ENCODE measurements at regions not wholly inside any gene's neighbourhood (a gene's known extent, or its start where the extent isn't known, plus 50 kb on each side); places are given as distances from the start of the nearest gene placed in this dataset.

GRCh38 chr20:7210910-7211309, 443.4 kb downstream of the BMP2 start:
- no peak for TF ChIP-seq POLR2AphosphoS5 (IDR thresholded peaks at IDR 0.05; ENCODE audit: low read depth, low read length)
- no peak for TF ChIP-seq TCF7L2 (IDR thresholded peaks at IDR 0.05; ENCODE audit: low read depth, low read length)
- TF ChIP-seq, protein P1, sequence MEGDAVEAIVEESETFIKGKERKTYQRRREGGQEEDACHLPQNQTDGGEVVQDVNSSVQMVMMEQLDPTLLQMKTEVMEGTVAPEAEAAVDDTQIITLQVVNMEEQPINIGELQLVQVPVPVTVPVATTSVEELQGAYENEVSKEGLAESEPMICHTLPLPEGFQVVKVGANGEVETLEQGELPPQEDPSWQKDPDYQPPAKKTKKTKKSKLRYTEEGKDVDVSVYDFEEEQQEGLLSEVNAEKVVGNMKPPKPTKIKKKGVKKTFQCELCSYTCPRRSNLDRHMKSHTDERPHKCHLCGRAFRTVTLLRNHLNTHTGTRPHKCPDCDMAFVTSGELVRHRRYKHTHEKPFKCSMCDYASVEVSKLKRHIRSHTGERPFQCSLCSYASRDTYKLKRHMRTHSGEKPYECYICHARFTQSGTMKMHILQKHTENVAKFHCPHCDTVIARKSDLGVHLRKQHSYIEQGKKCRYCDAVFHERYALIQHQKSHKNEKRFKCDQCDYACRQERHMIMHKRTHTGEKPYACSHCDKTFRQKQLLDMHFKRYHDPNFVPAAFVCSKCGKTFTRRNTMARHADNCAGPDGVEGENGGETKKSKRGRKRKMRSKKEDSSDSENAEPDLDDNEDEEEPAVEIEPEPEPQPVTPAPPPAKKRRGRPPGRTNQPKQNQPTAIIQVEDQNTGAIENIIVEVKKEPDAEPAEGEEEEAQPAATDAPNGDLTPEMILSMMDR (IDR thresholded peaks at IDR 0.05), result no peak
- no peak for TF ChIP-seq SIN3A (IDR thresholded peaks at IDR 0.05; ENCODE audit: borderline replicate concordance, insufficient read depth, low read depth, low read length)
- TF ChIP-seq, protein P2, sequence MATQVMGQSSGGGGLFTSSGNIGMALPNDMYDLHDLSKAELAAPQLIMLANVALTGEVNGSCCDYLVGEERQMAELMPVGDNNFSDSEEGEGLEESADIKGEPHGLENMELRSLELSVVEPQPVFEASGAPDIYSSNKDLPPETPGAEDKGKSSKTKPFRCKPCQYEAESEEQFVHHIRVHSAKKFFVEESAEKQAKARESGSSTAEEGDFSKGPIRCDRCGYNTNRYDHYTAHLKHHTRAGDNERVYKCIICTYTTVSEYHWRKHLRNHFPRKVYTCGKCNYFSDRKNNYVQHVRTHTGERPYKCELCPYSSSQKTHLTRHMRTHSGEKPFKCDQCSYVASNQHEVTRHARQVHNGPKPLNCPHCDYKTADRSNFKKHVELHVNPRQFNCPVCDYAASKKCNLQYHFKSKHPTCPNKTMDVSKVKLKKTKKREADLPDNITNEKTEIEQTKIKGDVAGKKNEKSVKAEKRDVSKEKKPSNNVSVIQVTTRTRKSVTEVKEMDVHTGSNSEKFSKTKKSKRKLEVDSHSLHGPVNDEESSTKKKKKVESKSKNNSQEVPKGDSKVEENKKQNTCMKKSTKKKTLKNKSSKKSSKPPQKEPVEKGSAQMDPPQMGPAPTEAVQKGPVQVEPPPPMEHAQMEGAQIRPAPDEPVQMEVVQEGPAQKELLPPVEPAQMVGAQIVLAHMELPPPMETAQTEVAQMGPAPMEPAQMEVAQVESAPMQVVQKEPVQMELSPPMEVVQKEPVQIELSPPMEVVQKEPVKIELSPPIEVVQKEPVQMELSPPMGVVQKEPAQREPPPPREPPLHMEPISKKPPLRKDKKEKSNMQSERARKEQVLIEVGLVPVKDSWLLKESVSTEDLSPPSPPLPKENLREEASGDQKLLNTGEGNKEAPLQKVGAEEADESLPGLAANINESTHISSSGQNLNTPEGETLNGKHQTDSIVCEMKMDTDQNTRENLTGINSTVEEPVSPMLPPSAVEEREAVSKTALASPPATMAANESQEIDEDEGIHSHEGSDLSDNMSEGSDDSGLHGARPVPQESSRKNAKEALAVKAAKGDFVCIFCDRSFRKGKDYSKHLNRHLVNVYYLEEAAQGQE (IDR thresholded peaks at IDR 0.05; ENCODE audit: insufficient read depth in 1 of 2, low read depth in 2 of 2, low read length in 1 of 2), result no peak
- Histone ChIP-seq H3K4me3 (ENCODE audit: low read depth in 2 of 2, low read length in 2 of 2) (no peak overlapping the region), H3K27me3 (ENCODE audit: control insufficient read depth, insufficient read depth, low read length) (no peaks in the 10 kb centered on the region), H3K27ac (ENCODE audit: low read length) (no peak overlapping the region), H3K4me1 (ENCODE audit: control insufficient read depth, insufficient read depth, low read length) (no peaks in the 10 kb centered on the region), H3K36me3 (ENCODE audit: control insufficient read depth, insufficient read depth, low read length) (no peaks in the 10 kb centered on the region), H3K9me3 (ENCODE audit: control insufficient read depth, insufficient read depth, low read depth, low read length) (no peaks in the 10 kb centered on the region)
- intact Hi-C loops (cut with micrococcal nuclease; ENCODE audit: unreplicated experiment) (no loop called here), in situ Hi-C loops (cut with HindIII; ENCODE audit: low pct_unique_long_range_greater_than_20kb, low sequenced_read_pairs) (no loop called here)
- no TSS peak for BruUV-seq (replicated peaks)
- ChIA-PET CTCF (no interaction called here), POLR2A (no interaction called here)
- ATAC-seq (no peak), DNase-seq (ENCODE audit: low read depth, low spot score) (no peak)

GRCh38 chr20:7214081-7214740, 446.7 kb downstream of the BMP2 start:
- Histone ChIP-seq H3K27ac (ENCODE audit: low read length) (no peak overlapping the region), H3K36me3 (ENCODE audit: control insufficient read depth, insufficient read depth, low read length) (no peaks in the 10 kb centered on the region), H3K27me3 (ENCODE audit: control insufficient read depth, insufficient read depth, low read length) (no peaks in the 10 kb centered on the region), H3K4me3 (ENCODE audit: low read depth in 2 of 2, low read length in 2 of 2) (no peak overlapping the region), H3K9me3 (ENCODE audit: control insufficient read depth, insufficient read depth, low read depth, low read length) (no peaks in the 10 kb centered on the region), H3K4me1 (ENCODE audit: control insufficient read depth, insufficient read depth, low read length) (no peaks in the 10 kb centered on the region)
- BruUV-seq (replicated peaks), result no TSS peak
- DNase-seq (ENCODE audit: low read depth, low spot score) (no peak), ATAC-seq (no peak)
- intact Hi-C loops (cut with micrococcal nuclease; ENCODE audit: unreplicated experiment), result no loop called here
- TF ChIP-seq SIN3A (IDR thresholded peaks at IDR 0.05; ENCODE audit: borderline replicate concordance, insufficient read depth, low read depth, low read length), result no peak
- TF ChIP-seq, protein P1 (IDR thresholded peaks at IDR 0.05), result no peak
- no peak for TF ChIP-seq TCF7L2 (IDR thresholded peaks at IDR 0.05; ENCODE audit: low read depth, low read length)
- TF ChIP-seq, protein P2 (IDR thresholded peaks at IDR 0.05; ENCODE audit: insufficient read depth in 1 of 2, low read depth in 2 of 2, low read length in 1 of 2), result no peak
- no peak for TF ChIP-seq POLR2AphosphoS5 (IDR thresholded peaks at IDR 0.05; ENCODE audit: low read depth, low read length)
- POLR2A ChIA-PET, result no interaction called here
- in situ Hi-C loops (cut with HindIII; ENCODE audit: low pct_unique_long_range_greater_than_20kb, low sequenced_read_pairs), result no loop called here
- CTCF ChIA-PET, result no interaction called here

Measured in Panc1 (cell line).